ENCODE measurements at regions not wholly inside any gene's neighbourhood (a gene's known extent, or its start where the extent isn't known, plus 50 kb on each side); places are given as distances from the start of the nearest gene placed in this dataset.
"Not testable (repeated sequence)": the region's sequence is repeated elsewhere in the genome, so short reads cannot be mapped to it uniquely, and the experiment has no call there.

DNA sequence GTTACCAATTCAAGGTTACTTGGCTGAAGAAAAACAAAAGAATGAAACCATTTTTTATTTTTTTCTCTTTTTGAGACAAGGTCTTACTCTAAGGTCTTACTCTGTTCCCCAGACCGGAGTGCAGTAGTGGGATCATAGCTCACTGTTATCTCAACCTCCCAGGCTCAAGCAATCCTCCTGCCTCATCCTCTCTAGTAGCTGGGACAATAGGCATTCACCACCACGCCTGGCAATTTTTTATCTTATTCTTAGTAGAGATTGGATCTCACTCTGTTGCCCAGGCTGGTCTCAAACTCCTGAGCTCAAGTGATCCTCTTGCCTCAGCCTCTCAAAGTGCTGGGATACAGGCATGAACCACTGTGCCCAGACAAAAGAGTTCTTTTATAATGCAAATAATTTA, 3732.0 kb upstream of the OR11H1 start:
- intact Hi-C loops (cut with DNase I); DNase-seq (ENCODE audit: low spot score): not testable (repeated sequence)

DNA sequence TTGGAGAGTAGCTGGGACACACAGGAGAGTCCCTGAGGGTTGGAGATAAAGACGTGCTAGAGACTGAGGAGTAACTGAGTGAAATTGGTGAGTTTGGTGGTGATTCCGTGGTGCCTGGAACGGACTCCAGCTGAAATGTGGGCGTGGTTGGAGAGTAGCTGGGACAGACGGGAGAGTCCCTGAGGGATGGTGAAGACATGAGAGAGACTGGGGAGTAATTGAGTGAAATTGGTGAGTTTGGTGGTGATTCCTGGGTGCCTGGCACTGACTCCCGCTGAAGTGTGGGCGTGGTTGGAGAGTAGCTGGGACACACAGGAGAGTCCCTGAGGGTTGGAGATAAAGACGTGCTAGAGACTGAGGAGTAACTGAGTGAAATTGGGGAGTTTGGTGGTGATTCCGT, 3712.5 kb upstream of the OR11H1 start:
- DNase-seq (ENCODE audit: low spot score); intact Hi-C loops (cut with DNase I): not testable (repeated sequence)

DNA sequence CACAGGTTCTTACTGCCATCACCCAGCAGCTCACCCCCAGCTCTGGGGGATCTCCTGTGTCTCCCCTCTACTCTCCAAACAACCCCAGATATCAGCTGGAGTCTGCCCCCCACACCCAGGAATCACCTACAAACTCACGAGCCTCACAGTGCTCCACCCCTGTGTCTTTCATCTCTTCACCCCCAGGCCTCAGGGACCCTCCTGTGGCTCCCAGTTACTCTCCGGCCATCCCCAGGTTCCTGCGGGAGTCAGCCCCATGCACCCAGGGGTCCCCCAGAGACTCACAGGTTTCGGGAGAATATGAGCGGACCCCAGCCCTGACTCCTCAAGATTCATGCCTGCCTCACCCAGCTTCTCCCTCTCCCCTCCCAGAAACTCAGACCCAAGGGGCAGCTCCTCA, 3709.1 kb upstream of the OR11H1 start:
- intact Hi-C loops (cut with DNase I); DNase-seq (ENCODE audit: low spot score): not testable (repeated sequence)

DNA sequence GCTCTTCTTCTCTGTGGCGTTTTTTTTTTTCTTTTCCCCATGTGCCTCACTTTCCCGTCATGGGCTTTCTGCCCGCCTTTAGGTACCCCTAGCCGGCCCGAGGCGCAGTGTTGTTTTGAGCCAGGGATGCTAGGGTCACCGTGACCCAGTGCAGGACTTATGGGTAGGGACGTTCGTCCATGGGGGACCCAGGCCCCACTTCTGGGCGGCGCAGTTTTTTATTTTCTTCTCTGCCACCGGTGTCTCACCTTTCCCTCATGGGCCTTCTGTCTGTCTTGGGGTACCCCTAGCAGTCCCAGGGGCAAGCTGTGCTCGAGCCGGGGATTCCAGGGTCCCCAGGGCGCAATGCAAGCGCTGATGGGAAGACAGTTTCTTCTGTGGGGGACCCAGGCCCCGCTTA, 3705.7 kb upstream of the OR11H1 start:
- DNase-seq (ENCODE audit: low spot score); intact Hi-C loops (cut with DNase I): not testable (repeated sequence)

DNA sequence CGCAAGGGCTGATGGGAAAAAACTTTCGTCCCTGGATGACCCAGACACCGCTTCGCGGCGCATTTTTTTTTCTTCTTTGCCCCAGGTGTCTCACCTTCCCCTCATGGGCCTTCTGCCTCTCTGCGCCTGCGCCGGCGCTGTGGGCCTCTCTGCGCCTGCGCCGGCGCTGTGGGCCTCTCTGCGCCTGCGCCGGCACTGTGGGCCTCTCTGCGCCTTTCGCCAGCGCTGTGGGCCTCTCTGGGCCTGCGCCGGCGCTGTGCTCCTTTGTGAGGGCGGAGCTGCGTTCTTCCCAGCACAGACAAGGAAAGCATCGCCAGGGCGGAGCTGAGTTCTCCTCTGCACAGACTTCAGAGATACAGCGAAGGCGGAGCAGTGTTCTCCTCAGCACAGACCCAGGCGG, 3703.0 kb upstream of the OR11H1 start:
- intact Hi-C loops (cut with DNase I); DNase-seq (ENCODE audit: low spot score): not testable (repeated sequence)

DNA sequence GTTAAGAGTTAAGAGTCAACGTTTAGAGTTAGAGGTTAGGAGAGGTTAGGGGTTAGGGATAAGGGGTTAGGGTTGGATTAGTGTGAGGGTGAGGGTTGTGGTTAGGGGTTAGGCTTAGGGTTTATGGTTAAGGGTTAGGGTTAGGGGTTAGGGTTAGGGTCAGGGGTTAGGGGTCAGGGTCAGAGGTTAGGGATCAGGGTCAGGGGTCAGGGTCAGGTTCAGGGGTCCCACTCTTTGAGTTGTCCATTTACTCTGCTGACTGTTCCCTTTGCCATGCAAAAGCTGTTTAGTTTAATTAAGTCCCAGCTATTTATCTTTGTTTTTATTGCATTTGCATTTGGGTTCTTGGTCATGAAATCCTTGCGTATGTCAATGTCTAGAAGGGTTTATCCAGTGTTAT, 3702.0 kb upstream of the OR11H1 start:
- intact Hi-C loops (cut with DNase I); DNase-seq (ENCODE audit: low spot score): not testable (repeated sequence)

DNA sequence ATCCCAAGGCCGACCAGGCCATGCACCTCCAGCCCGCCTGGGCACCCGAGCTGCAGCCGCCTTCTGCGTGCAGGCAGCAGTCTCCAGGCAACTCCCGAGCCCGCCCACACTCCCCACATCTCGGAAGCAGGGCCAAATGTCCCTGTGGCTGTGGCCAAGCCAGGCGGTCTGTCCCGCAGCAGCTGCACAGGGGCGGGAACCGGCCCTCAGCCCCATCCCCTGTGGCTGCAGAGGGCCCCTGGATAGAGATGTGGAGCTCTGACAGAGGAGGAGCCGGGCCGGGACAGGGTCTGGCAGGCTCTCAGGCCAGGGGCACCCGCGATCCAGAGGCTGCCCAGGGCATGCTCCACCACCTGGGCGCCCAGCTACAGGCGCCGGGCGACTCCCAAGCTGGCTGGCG, 3698.6 kb upstream of the OR11H1 start:
- intact Hi-C loops (cut with DNase I), result not testable (repeated sequence)
- peak; percentile 76 for DNase-seq (ENCODE audit: low spot score)
